IMR-90 (cell line): ENCODE measurements at regions not wholly inside any gene's neighbourhood (a gene's known extent, or its start where the extent isn't known, plus 50 kb on each side); places are given as distances from the start of the nearest gene placed in this dataset.

Source experiments
- ATAC-seq: fragments of 200-7000 bp; cut with Tn5 transposase; 2 replicates; pipeline ENCODE4 v1.9.1; 2020; ENCODE audit warnings: low read depth, mild to moderate bottlenecking, moderate library complexity
- BruUV-seq: library from RNA; stranded (reverse); fragments of 400-500 nt; replicated peaks from 2 replicates; lab custom pipeline; 2021; lab: Mats Ljungman, UMichigan
- CTCF ChIA-PET: fragments of 300-600 bp; formaldehyde crosslinking; extraction: SDS; loops from one replicate; lab custom pipeline; 2021; ENCODE audit warnings: antibody characterized with exemption; lab: Yijun Ruan, JAX
- POLR2A ChIA-PET: fragments of 300-600 bp; sonication (Branson Sonifier 250); formaldehyde crosslinking; loops from one replicate; lab custom pipeline; 2022; ENCODE audit warnings: antibody characterized with exemption; ENCODE audit not compliant: unreplicated experiment; lab: Charles Lee
- DNase-seq: peaks from one replicate; pipeline ENCODE4 v3.0.0; 2013
- H2AFZ ChIP-seq: replicated peaks from 2 replicates; pipeline ENCODE3; 2013; ENCODE audit warnings: low read length, mild to moderate bottlenecking; ENCODE audit not compliant: poor library complexity
- H2AK5ac ChIP-seq: 2 replicates; pipeline ENCODE4 v1.6.1; 2013; ENCODE audit warnings: low read depth, low read length, inconsistent platforms
- H2AK9ac ChIP-seq: replicated peaks from 2 replicates; pipeline ENCODE3; 2013; ENCODE audit warnings: mild to moderate bottlenecking, low read depth, low read length, moderate library complexity; ENCODE audit not compliant: poor library complexity
- H2BK120ac ChIP-seq: 2 replicates; pipeline ENCODE4 v1.6.1; 2013; ENCODE audit warnings: low read depth, low read length, inconsistent platforms
- H2BK15ac ChIP-seq: 3 replicates; pipeline ENCODE4 v1.6.1; 2013; ENCODE audit warnings: low read depth, low read length, inconsistent platforms
- H2BK20ac ChIP-seq: 2 replicates; pipeline ENCODE4 v1.6.1; 2013; ENCODE audit warnings: low read depth, mild to moderate bottlenecking, inconsistent platforms, low read length, moderate library complexity
- H2BK5ac ChIP-seq: 2 replicates; pipeline ENCODE4 v1.6.1; 2013; ENCODE audit warnings: mild to moderate bottlenecking, low read depth, low read length, inconsistent platforms; ENCODE audit not compliant: poor library complexity, severe bottlenecking
- H3K14ac ChIP-seq: replicated peaks from 2 replicates; pipeline ENCODE4 v1.6.1; 2013; ENCODE audit warnings: low read depth, low read length, inconsistent platforms
- H3K18ac ChIP-seq: 2 replicates; pipeline ENCODE4 v1.6.1; 2013; ENCODE audit warnings: low read depth, low read length, control low read depth
- H3K23ac ChIP-seq: 2 replicates; pipeline ENCODE4 v1.6.1; 2013; ENCODE audit warnings: low read depth, low read length, inconsistent platforms
- H3K27ac ChIP-seq: 2 replicates; pipeline ENCODE4 v1.5.1; 2013; ENCODE audit warnings: mild to moderate bottlenecking, control low read depth, low read length; ENCODE audit not compliant: insufficient read depth
- H3K27me3 ChIP-seq: 2 replicates; pipeline ENCODE4 v1.6.1; 2013; ENCODE audit warnings: low read length; ENCODE audit not compliant: control insufficient read depth, insufficient read depth
- H3K36me3 ChIP-seq: 2 replicates; pipeline ENCODE4 v1.6.1; 2013; ENCODE audit warnings: low read length, mixed read lengths; ENCODE audit not compliant: control insufficient read depth, insufficient read depth
- H3K4ac ChIP-seq: 2 replicates; pipeline ENCODE4 v1.6.1; 2013; ENCODE audit warnings: low read depth, low read length, inconsistent platforms
- H3K4me1 ChIP-seq: 2 replicates; pipeline ENCODE4 v1.6.1; 2013; ENCODE audit warnings: low read length, mixed read lengths; ENCODE audit not compliant: control insufficient read depth, insufficient read depth
- H3K4me2 ChIP-seq: 2 replicates; pipeline ENCODE4 v1.6.1; 2013; ENCODE audit warnings: low read depth, mild to moderate bottlenecking, control low read depth, low read length, moderate library complexity
- H3K4me3 ChIP-seq: 2 replicates; pipeline ENCODE4 v1.5.1; 2013; ENCODE audit warnings: low read depth, mild to moderate bottlenecking, control low read depth, low read length, moderate library complexity; ENCODE audit not compliant: insufficient read depth
- H3K56ac ChIP-seq: 2 replicates; pipeline ENCODE4 v1.6.1; 2013; ENCODE audit warnings: low read length, inconsistent platforms; ENCODE audit not compliant: insufficient read depth; ENCODE audit errors: extremely low read depth
- H3K79me1 ChIP-seq, 2 experiments: 2 replicates each; pipeline ENCODE4 v1.6.1; 2013; ENCODE audit warnings: low read length in 2 of 2, inconsistent platforms in 1 of 2, low read depth in 1 of 2
- H3K9ac ChIP-seq: 2 replicates; pipeline ENCODE4 v1.6.1; 2013; ENCODE audit warnings: low read depth, low read length, control low read depth
- H3K9me1 ChIP-seq: 2 replicates; pipeline ENCODE4 v1.6.1; 2013; ENCODE audit warnings: low read length, inconsistent platforms; ENCODE audit not compliant: insufficient read depth
- H3K9me3 ChIP-seq: 2 replicates; pipeline ENCODE4 v1.6.1; 2013; ENCODE audit warnings: low read length; ENCODE audit not compliant: control insufficient read depth, insufficient read depth
- H4K20me1 ChIP-seq: 2 replicates; pipeline ENCODE4 v1.6.1; 2013; ENCODE audit warnings: low read length, inconsistent platforms; ENCODE audit not compliant: insufficient read depth
- H4K5ac ChIP-seq: 2 replicates; pipeline ENCODE4 v1.6.1; 2013; ENCODE audit warnings: mild to moderate bottlenecking, low read depth, low read length, control low read depth
- H4K8ac ChIP-seq, 2 experiments: 2 replicates each; pipeline ENCODE4 v1.6.1; 2013; ENCODE audit warnings: low read depth in 2 of 2, low read length in 2 of 2, control low read depth in 1 of 2, inconsistent platforms in 1 of 2
- H4K91ac ChIP-seq: 2 replicates; pipeline ENCODE4 v1.6.1; 2013; ENCODE audit warnings: low read depth, low read length, inconsistent platforms; ENCODE audit not compliant: insufficient read depth
- BHLHE40 ChIP-seq: fragments of 150-350 bp; IDR thresholded peaks from 2 replicates; pipeline ENCODE4 v1.6.1; 2016; ENCODE audit warnings: mild to moderate bottlenecking, low read depth, low read length
- CHD1 ChIP-seq: IDR thresholded peaks from 2 replicates; pipeline ENCODE4 v1.6.1; 2012; ENCODE audit warnings: low read depth, low read length, improper control_type of control experiment
- FOS ChIP-seq: fragments of 150-350 bp; IDR thresholded peaks from 2 replicates; pipeline ENCODE4 v1.6.1; 2016; ENCODE audit warnings: low read depth, low read length
- MAFK ChIP-seq: IDR thresholded peaks from 2 replicates; pipeline ENCODE4 v1.6.1; 2012; ENCODE audit warnings: low read depth, low read length, improper control_type of control experiment
- MXI1 ChIP-seq: IDR thresholded peaks from 2 replicates; pipeline ENCODE4 v1.6.1; 2012; ENCODE audit warnings: low read depth, mild to moderate bottlenecking, low read length, moderate library complexity, borderline replicate concordance
- NFE2L2 ChIP-seq: fragments of 150-350 bp; IDR thresholded peaks from 2 replicates; pipeline ENCODE4 v1.6.1; 2016; ENCODE audit warnings: low read depth, mild to moderate bottlenecking, low read length
- POLR2A ChIP-seq: IDR thresholded peaks from 2 replicates; pipeline ENCODE4 v1.6.1; 2012; ENCODE audit warnings: mild to moderate bottlenecking, low read depth, low read length
- RAD21 ChIP-seq: IDR thresholded peaks from 2 replicates; pipeline ENCODE4 v1.6.1; 2012; ENCODE audit warnings: low read length, improper control_type of control experiment
- RCOR1 ChIP-seq: IDR thresholded peaks from 2 replicates; pipeline ENCODE4 v1.6.1; 2012; ENCODE audit warnings: mild to moderate bottlenecking, low read length, improper control_type of control experiment; ENCODE audit not compliant: insufficient replicate concordance
- RFX5 ChIP-seq: IDR thresholded peaks from 2 replicates; pipeline ENCODE4 v1.8.0; 2012; ENCODE audit warnings: low read depth, mild to moderate bottlenecking, low read length, moderate library complexity
- SMC3 ChIP-seq: fragments of 150-350 bp; IDR thresholded peaks from 2 replicates; pipeline ENCODE4 v1.6.1; 2016; ENCODE audit warnings: low read depth, mild to moderate bottlenecking, antibody characterized with exemption, low read length, moderate library complexity
- WGBS, 2 experiments: methylation state at CpG; one replicate each; pipeline versions ENCODE4 v1.1.5 to v1.1.7; 2013; ENCODE audit warnings: missing lambda C conversion rate in 2 of 2; ENCODE audit not compliant: insufficient read length in 1 of 2; ENCODE audit errors: extremely low coverage in 2 of 2; 5-methylcytosine and 5-hydroxymethylcytosine counted together
- dilution Hi-C: fragments of 300-500 bp; cut with HindIII; formaldehyde crosslinking; loops from one replicate; pipeline ENCODE4 v1.14.3; 2018; ENCODE audit warnings: low sequenced_read_pairs; ENCODE audit not compliant: unreplicated experiment
- in situ Hi-C: fragments of 300-500 bp; cut with MboI; formaldehyde crosslinking; loops from 3 replicates; pipeline ENCODE4 v1.14.3; 2019; ENCODE audit warnings: low sequenced_read_pairs, inconsistent platforms, mixed read lengths
- intact Hi-C: fragments of 100-400 bp; cut with micrococcal nuclease; formaldehyde crosslinking; loops from 2 replicates; pipeline ENCODE4 v1.10.0; 2022
- TF ChIP-seq, protein P1 (sequence below): fragments of 150-350 bp; IDR thresholded peaks from 2 replicates; pipeline ENCODE4 v1.6.1; 2017; ENCODE audit warnings: mild to moderate bottlenecking, antibody characterized with exemption, low read length, low read depth
- TF ChIP-seq, protein P2 (sequence below): fragments of 150-350 bp; IDR thresholded peaks from 2 replicates; pipeline ENCODE4 v1.6.1; 2016; ENCODE audit warnings: low read depth, mild to moderate bottlenecking, low read length, moderate library complexity, borderline replicate concordance
- TF ChIP-seq, protein P3 (sequence below): conservative IDR thresholded peaks from 2 replicates; pipeline ENCODE4 v1.5.1; 2012; ENCODE audit warnings: mild to moderate bottlenecking, low read depth, low read length, improper control_type of control experiment

GRCh38 chr1:201645956-201646355 is 107.0 kb downstream of the NAV1 start:
- ChIA-PET POLR2A (no interaction called here), CTCF (interaction anchor here (1.0 kb wide), 1 partner anchor 64 kb away, joined by 3 read pairs; no protein-coding TSS in a partner anchor)
- Histone ChIP-seq H3K4me3 (no peak overlapping the region), H3K4ac (peak overlapping the region; percentile 54; the same call in 1 of the 2 replicates), H4K8ac (peak overlapping the region in 1 of 2 experiments; percentile 48; a peak in 1 of 4 replicates), H3K56ac (no peak overlapping the region), H2AK5ac (peak overlapping the region; percentile 61; the same call in 1 of the 2 replicates), H4K20me1 (peaks cover 23% of the 10 kb centered on the region), H2BK15ac (peak overlapping the region; percentile 45; the same call in 1 of the 3 replicates), H3K4me1 (peaks cover 21% of the 10 kb centered on the region), H2BK20ac (no peak overlapping the region; the same call in 1 of the 2 replicates), H4K5ac (no peak overlapping the region), H3K9me1 (peaks cover 21% of the 10 kb centered on the region), H2AFZ (no peak overlapping the region), H3K27ac (0 out of 2 replicates have a peak overlapping the region, but pooled peaks have one; percentile 15), H3K23ac (peak overlapping the region; percentile 21; the same call in 1 of the 2 replicates), H3K9me3 (no peaks in the 10 kb centered on the region), H3K27me3 (no peaks in the 10 kb centered on the region), H3K4me2 (no peak overlapping the region), H3K36me3 (peaks cover 2% of the 10 kb centered on the region), H2BK5ac (peak overlapping the region; percentile 18), H2AK9ac (no peak overlapping the region), H3K9ac (no peak overlapping the region), H3K14ac (0 out of 2 replicates have a peak overlapping the region, but pooled peaks have one; percentile 3), H2BK120ac (peak overlapping the region; percentile 48; the same call in 1 of the 2 replicates), H4K91ac (no peak overlapping the region), H3K79me1 (peaks cover 32 to 67% of the 10 kb centered on the region in 2 experiments), H3K18ac (0 out of 2 replicates have a peak overlapping the region, but pooled peaks have one; percentile 21)
- no peak for TF ChIP-seq RFX5
- no peak for TF ChIP-seq RCOR1
- no peak for TF ChIP-seq MAFK
- TF ChIP-seq, protein P1, sequence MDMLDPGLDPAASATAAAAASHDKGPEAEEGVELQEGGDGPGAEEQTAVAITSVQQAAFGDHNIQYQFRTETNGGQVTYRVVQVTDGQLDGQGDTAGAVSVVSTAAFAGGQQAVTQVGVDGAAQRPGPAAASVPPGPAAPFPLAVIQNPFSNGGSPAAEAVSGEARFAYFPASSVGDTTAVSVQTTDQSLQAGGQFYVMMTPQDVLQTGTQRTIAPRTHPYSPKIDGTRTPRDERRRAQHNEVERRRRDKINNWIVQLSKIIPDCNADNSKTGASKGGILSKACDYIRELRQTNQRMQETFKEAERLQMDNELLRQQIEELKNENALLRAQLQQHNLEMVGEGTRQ: no peak
- TF ChIP-seq NFE2L2: no peak
- no peak for TF ChIP-seq MXI1
- no peak for TF ChIP-seq SMC3
- TF ChIP-seq, protein P2, sequence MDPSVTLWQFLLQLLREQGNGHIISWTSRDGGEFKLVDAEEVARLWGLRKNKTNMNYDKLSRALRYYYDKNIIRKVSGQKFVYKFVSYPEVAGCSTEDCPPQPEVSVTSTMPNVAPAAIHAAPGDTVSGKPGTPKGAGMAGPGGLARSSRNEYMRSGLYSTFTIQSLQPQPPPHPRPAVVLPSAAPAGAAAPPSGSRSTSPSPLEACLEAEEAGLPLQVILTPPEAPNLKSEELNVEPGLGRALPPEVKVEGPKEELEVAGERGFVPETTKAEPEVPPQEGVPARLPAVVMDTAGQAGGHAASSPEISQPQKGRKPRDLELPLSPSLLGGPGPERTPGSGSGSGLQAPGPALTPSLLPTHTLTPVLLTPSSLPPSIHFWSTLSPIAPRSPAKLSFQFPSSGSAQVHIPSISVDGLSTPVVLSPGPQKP: no peak
- no peak for TF ChIP-seq FOS
- TF ChIP-seq POLR2A: no peak
- TF ChIP-seq RAD21: no peak
- TF ChIP-seq, protein P3, sequence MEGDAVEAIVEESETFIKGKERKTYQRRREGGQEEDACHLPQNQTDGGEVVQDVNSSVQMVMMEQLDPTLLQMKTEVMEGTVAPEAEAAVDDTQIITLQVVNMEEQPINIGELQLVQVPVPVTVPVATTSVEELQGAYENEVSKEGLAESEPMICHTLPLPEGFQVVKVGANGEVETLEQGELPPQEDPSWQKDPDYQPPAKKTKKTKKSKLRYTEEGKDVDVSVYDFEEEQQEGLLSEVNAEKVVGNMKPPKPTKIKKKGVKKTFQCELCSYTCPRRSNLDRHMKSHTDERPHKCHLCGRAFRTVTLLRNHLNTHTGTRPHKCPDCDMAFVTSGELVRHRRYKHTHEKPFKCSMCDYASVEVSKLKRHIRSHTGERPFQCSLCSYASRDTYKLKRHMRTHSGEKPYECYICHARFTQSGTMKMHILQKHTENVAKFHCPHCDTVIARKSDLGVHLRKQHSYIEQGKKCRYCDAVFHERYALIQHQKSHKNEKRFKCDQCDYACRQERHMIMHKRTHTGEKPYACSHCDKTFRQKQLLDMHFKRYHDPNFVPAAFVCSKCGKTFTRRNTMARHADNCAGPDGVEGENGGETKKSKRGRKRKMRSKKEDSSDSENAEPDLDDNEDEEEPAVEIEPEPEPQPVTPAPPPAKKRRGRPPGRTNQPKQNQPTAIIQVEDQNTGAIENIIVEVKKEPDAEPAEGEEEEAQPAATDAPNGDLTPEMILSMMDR: no peak
- TF ChIP-seq CHD1: no peak
- TF ChIP-seq BHLHE40: no peak
- 75% methylated on average over 1 of the region's 3 CpGs; no CpG with 5 or more reads in 1 of the 2 experiments for WGBS, 2 experiments
- dilution Hi-C loops: no loop called here
- DNase-seq (peak; percentile 45), ATAC-seq (no peak)
- intact Hi-C loops: loop anchor here (5.0 kb wide), 1 partner anchor 146 kb away; no protein-coding TSS in a partner anchor
- in situ Hi-C loops: loop anchor here (5.0 kb wide), 1 partner anchor 84 kb away; no protein-coding TSS in a partner anchor
- BruUV-seq: no TSS peak
